Loucy (cell line): ENCODE measurements at regions not wholly inside any gene's neighbourhood (a gene's known extent, or its start where the extent isn't known, plus 50 kb on each side); places are given as distances from the start of the nearest gene placed in this dataset.
"Not testable (repeated sequence)": the region's sequence is repeated elsewhere in the genome, so short reads cannot be mapped to it uniquely, and the experiment has no call there.

Experiments used
- H2AFZ ChIP-seq: fragments of 200-600 bp; sonication (generic); 2 replicates; pipeline ENCODE4 v1.6.0; 2016; ENCODE audit warnings: antibody characterized with exemption, mild to moderate bottlenecking, low read length, moderate library complexity
- H3F3A ChIP-seq: fragments of 200-600 bp; 2 replicates; pipeline ENCODE4 v1.6.0; 2016; ENCODE audit warnings: antibody characterized with exemption, low read depth, mild to moderate bottlenecking
- H3K27me3 ChIP-seq: fragments of 200-600 bp; sonication (generic); 2 replicates; pipeline ENCODE4 v1.6.1; 2014; ENCODE audit warnings: low read length, mild to moderate bottlenecking; ENCODE audit not compliant: insufficient read depth, poor library complexity, severe bottlenecking
- H3K36me3 ChIP-seq: fragments of 200-600 bp; sonication (generic); 2 replicates; pipeline ENCODE4 v1.6.1; 2016; ENCODE audit warnings: low read length; ENCODE audit not compliant: insufficient read depth
- H3K4me1 ChIP-seq: fragments of 200-600 bp; sonication (generic); 2 replicates; pipeline ENCODE4 v1.5.1; 2014; ENCODE audit warnings: low read length, mild to moderate bottlenecking; ENCODE audit not compliant: insufficient read depth, poor library complexity, severe bottlenecking
- H3K4me2 ChIP-seq: fragments of 200-600 bp; sonication (generic); 2 replicates; pipeline ENCODE4 v1.6.0; 2014; ENCODE audit warnings: antibody characterized with exemption, low read length, low read depth, mild to moderate bottlenecking; ENCODE audit not compliant: poor library complexity, severe bottlenecking
- H3K4me3 ChIP-seq: fragments of 200-600 bp; sonication (generic); 2 replicates; pipeline ENCODE4 v1.5.1; 2014; ENCODE audit warnings: low read length, mild to moderate bottlenecking, mixed read lengths; ENCODE audit not compliant: poor library complexity, severe bottlenecking
- H3K79me2 ChIP-seq: fragments of 200-600 bp; sonication (generic); 2 replicates; pipeline ENCODE4 v1.6.1; 2014; ENCODE audit warnings: low read length; ENCODE audit not compliant: insufficient read depth
- H3K9ac ChIP-seq: fragments of 200-600 bp; sonication (generic); 2 replicates; pipeline ENCODE4 v1.6.0; 2014; ENCODE audit warnings: mild to moderate bottlenecking, low read depth, low read length, moderate library complexity; ENCODE audit not compliant: poor library complexity, severe bottlenecking
- H3K9me2 ChIP-seq: fragments of 200-600 bp; sonication (generic); replicated peaks from 2 replicates; pipeline ENCODE4 v1.6.1; 2016; ENCODE audit warnings: low read depth, low read length, mixed read lengths
- H3K9me3 ChIP-seq: fragments of 200-600 bp; sonication (generic); 2 replicates; pipeline ENCODE4 v1.6.1; 2014; ENCODE audit warnings: mild to moderate bottlenecking, antibody characterized with exemption, low read length, low read depth; ENCODE audit not compliant: insufficient read depth
- H4K20me1 ChIP-seq: fragments of 200-600 bp; sonication (generic); 2 replicates; pipeline ENCODE4 v1.6.0; 2014; ENCODE audit warnings: antibody characterized with exemption, low read length, mild to moderate bottlenecking; ENCODE audit not compliant: insufficient read depth, poor library complexity, severe bottlenecking
- EZH2phosphoT487 ChIP-seq: fragments of 200-600 bp; IDR thresholded peaks from 2 replicates; pipeline ENCODE4 v1.6.1; 2018; ENCODE audit warnings: antibody characterized with exemption, mild to moderate bottlenecking, moderate library complexity, borderline replicate concordance
- TF ChIP-seq, protein P1 (sequence below): fragments of 200-600 bp; sonication (generic); conservative IDR thresholded peaks from 2 replicates; pipeline ENCODE4 v1.5.1; 2014; ENCODE audit warnings: mild to moderate bottlenecking, antibody characterized with exemption, low read length

DNA sequence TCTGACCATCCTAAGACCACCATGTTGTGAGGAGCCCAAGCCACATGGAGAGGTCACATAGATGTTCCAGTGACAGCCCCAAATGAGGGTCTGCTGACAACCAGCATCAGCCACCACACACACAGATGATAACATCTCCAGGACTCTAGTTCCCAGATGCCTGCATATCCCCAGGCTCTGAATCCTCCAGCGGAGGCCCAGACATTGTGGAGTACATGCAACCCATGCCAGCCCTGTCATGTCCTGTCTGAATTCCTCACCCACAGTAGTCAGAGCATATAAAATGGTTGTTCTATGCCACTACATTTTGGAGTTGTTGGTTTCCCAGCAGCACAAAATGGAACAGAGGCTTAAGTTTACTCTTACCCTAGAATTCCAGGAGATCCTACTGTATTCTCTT, 122.0 kb upstream of the SLC35G4 start:
- H3K4me1 ChIP-seq = no peaks in the 10 kb centered on the region
- H3K36me3 ChIP-seq = no peaks in the 10 kb centered on the region
- no peaks in the 10 kb centered on the region for H3K27me3 ChIP-seq
- no peak overlapping the region for H2AFZ ChIP-seq
- H4K20me1 ChIP-seq = no peaks in the 10 kb centered on the region
- H3K4me3 ChIP-seq = no peak overlapping the region
- H3F3A ChIP-seq = no peaks in the 10 kb centered on the region
- H3K79me2 ChIP-seq = no peaks in the 10 kb centered on the region
- no peak overlapping the region for H3K9ac ChIP-seq
- no peak overlapping the region for H3K4me2 ChIP-seq
- TF ChIP-seq, protein P1, sequence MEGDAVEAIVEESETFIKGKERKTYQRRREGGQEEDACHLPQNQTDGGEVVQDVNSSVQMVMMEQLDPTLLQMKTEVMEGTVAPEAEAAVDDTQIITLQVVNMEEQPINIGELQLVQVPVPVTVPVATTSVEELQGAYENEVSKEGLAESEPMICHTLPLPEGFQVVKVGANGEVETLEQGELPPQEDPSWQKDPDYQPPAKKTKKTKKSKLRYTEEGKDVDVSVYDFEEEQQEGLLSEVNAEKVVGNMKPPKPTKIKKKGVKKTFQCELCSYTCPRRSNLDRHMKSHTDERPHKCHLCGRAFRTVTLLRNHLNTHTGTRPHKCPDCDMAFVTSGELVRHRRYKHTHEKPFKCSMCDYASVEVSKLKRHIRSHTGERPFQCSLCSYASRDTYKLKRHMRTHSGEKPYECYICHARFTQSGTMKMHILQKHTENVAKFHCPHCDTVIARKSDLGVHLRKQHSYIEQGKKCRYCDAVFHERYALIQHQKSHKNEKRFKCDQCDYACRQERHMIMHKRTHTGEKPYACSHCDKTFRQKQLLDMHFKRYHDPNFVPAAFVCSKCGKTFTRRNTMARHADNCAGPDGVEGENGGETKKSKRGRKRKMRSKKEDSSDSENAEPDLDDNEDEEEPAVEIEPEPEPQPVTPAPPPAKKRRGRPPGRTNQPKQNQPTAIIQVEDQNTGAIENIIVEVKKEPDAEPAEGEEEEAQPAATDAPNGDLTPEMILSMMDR = no peak
- no peak for TF ChIP-seq EZH2phosphoT487
- no peaks in the 10 kb centered on the region for H3K9me2 ChIP-seq
- no peaks in the 10 kb centered on the region for H3K9me3 ChIP-seq

GRCh38 chr18:11482271-11482670, 127.1 kb upstream of the SLC35G4 start:
- Histone ChIP-seq H3K4me1 (no peaks in the 10 kb centered on the region), H3K4me2 (no peak overlapping the region), H3K27me3 (no peaks in the 10 kb centered on the region), H3K9ac (no peak overlapping the region), H3K4me3 (no peak overlapping the region), H3K36me3 (no peaks in the 10 kb centered on the region), H2AFZ (no peak overlapping the region), H3F3A (no peaks in the 10 kb centered on the region), H3K9me2 (no peaks in the 10 kb centered on the region), H3K79me2 (no peaks in the 10 kb centered on the region), H4K20me1 (no peaks in the 10 kb centered on the region), H3K9me3 (no peaks in the 10 kb centered on the region)
- TF ChIP-seq EZH2phosphoT487 = no peak
- TF ChIP-seq, protein P1 = no peak

GRCh38 chr18:11480692-11481091, 128.7 kb upstream of the SLC35G4 start:
- H3K9me3 ChIP-seq = no peaks in the 10 kb centered on the region
- H3K4me1 ChIP-seq = no peaks in the 10 kb centered on the region
- no peaks in the 10 kb centered on the region for H3K9me2 ChIP-seq
- no peaks in the 10 kb centered on the region for H3K79me2 ChIP-seq
- no peaks in the 10 kb centered on the region for H3F3A ChIP-seq
- no peaks in the 10 kb centered on the region for H3K27me3 ChIP-seq
- no peak for TF ChIP-seq EZH2phosphoT487
- TF ChIP-seq, protein P1 = no peak
- H4K20me1 ChIP-seq = no peaks in the 10 kb centered on the region
- no peak overlapping the region for H3K9ac ChIP-seq
- no peaks in the 10 kb centered on the region for H3K36me3 ChIP-seq
- H3K4me2 ChIP-seq = no peak overlapping the region
- H3K4me3 ChIP-seq = no peak overlapping the region
- no peak overlapping the region for H2AFZ ChIP-seq

DNA sequence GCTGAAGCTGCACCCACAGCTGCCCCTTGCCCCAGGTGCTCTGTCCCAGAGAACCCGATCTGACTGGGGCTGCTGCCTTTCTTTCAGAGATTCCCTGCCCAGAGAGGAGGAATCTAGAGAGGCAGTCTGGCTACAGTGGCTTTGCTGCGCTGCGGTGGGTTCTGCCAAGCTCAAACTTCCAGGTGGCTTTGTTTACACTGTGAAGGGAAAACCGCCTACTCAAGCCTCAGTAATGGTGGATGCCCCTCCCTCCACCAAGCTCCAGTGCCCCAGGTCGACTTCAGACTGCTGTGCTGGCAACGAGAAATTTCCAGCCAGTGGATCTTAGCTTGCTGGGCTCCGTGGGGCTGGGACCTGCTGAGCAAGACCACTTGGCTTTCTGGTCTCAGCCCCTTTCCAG, 130.4 kb upstream of the SLC35G4 start:
- H3K9me2 ChIP-seq, H3K9ac ChIP-seq, H3K9me3 ChIP-seq, H3K79me2 ChIP-seq, H3K27me3 ChIP-seq, H4K20me1 ChIP-seq, H3K36me3 ChIP-seq, H2AFZ ChIP-seq, H3K4me2 ChIP-seq, H3K4me3 ChIP-seq, H3K4me1 ChIP-seq, H3F3A ChIP-seq: not testable (repeated sequence)
